ENCODE measurements at regions not wholly inside any gene's neighbourhood (a gene's known extent, or its start where the extent isn't known, plus 50 kb on each side); places are given as distances from the start of the nearest gene placed in this dataset.

DNA sequence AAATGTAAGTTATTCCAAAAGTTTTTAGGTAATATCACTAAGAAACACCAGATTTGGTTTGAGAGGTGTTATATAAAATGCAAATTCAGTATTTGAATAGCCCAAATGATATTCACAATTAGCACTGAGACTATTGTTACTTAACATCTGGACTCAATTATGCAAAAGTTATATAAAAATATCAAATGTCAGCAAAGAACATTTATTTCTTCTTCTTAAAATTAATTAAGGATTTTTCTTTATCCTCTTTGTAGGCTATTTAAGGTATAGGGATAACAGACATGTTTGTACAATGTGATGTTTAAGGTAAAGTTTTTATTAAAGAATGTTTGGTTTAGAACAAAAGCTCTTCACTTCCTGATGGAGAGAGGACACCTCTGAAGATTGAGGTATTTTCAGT, 63.3 kb upstream of the GK2 start:
- Histone ChIP-seq H3K4me3 (ENCODE audit: low read depth in 1 of 2, low read length in 2 of 2) (no peak overlapping the region), H3K9ac (ENCODE audit: low read depth in 1 of 2, low read length in 2 of 2) (no peak overlapping the region), H3K4me1 (ENCODE audit: control insufficient read depth in 1 of 2, insufficient read depth in 2 of 2, low read length in 2 of 2) (no peaks in the 10 kb centered on the region), H3K27me3 (ENCODE audit: control insufficient read depth in 1 of 2, insufficient read depth in 2 of 2, low read length in 2 of 2) (no peaks in the 10 kb centered on the region), H3K27ac (ENCODE audit: low read depth, low read length) (no peak overlapping the region), H3K9me3 (ENCODE audit: control insufficient read depth in 1 of 2, low read length in 2 of 2) (no peaks in the 10 kb centered on the region), H3K36me3 (ENCODE audit: control insufficient read depth in 1 of 2, insufficient read depth in 2 of 2, low read length in 2 of 2) (no peaks in the 10 kb centered on the region)

- H3K36me3 ChIP-seq (ENCODE audit: control insufficient read depth in 1 of 2, insufficient read depth in 2 of 2, low read length in 2 of 2), result no peaks in the 10 kb centered on the region
- no peaks in the 10 kb centered on the region for H3K9me3 ChIP-seq (ENCODE audit: control insufficient read depth in 1 of 2, low read length in 2 of 2)
- no peaks in the 10 kb centered on the region for H3K4me1 ChIP-seq (ENCODE audit: control insufficient read depth in 1 of 2, insufficient read depth in 2 of 2, low read length in 2 of 2)
- no peak overlapping the region for H3K4me3 ChIP-seq (ENCODE audit: low read depth in 1 of 2, low read length in 2 of 2)
- H3K9ac ChIP-seq (ENCODE audit: low read depth in 1 of 2, low read length in 2 of 2), result no peak overlapping the region
- H3K27ac ChIP-seq (ENCODE audit: low read depth, low read length), result no peak overlapping the region
- H3K27me3 ChIP-seq (ENCODE audit: control insufficient read depth in 1 of 2, insufficient read depth in 2 of 2, low read length in 2 of 2), result no peaks in the 10 kb centered on the region
Measured at GRCh38 chr4:79467246-79467932, 59.4 kb upstream of the GK2 start.

GRCh38 chr4:79466621-79467020, 58.6 kb upstream of the GK2 start:
- Histone ChIP-seq H3K27me3 (ENCODE audit: control insufficient read depth in 1 of 2, insufficient read depth in 2 of 2, low read length in 2 of 2) (no peaks in the 10 kb centered on the region), H3K27ac (ENCODE audit: low read depth, low read length) (no peak overlapping the region), H3K4me1 (ENCODE audit: control insufficient read depth in 1 of 2, insufficient read depth in 2 of 2, low read length in 2 of 2) (no peaks in the 10 kb centered on the region), H3K4me3 (ENCODE audit: low read depth in 1 of 2, low read length in 2 of 2) (no peak overlapping the region), H3K36me3 (ENCODE audit: control insufficient read depth in 1 of 2, insufficient read depth in 2 of 2, low read length in 2 of 2) (no peaks in the 10 kb centered on the region), H3K9me3 (ENCODE audit: control insufficient read depth in 1 of 2, low read length in 2 of 2) (no peaks in the 10 kb centered on the region), H3K9ac (ENCODE audit: low read depth in 1 of 2, low read length in 2 of 2) (no peak overlapping the region)
